HG02642 (cell line): ENCODE measurements at regions not wholly inside any gene's neighbourhood (a gene's known extent, or its start where the extent isn't known, plus 50 kb on each side); places are given as distances from the start of the nearest gene placed in this dataset.
"Not testable (repeated sequence)": the region's sequence is repeated elsewhere in the genome, so short reads cannot be mapped to it uniquely, and the experiment has no call there.

Experiments
- ATAC-seq: cut with Tn5 transposase; IDR thresholded peaks from one replicate; pipeline ENCODE4 v1.9.1; 2021; ENCODE audit warnings: mild to moderate bottlenecking; ENCODE audit not compliant: unreplicated experiment, poor library complexity

- ATAC-seq: no peak
These were observed 227.2 kb upstream of the FAM3C start for GRCh38 chr7:121623130-121623872.

GRCh38 chr7:121621937-121622336 is 225.8 kb upstream of the FAM3C start:
- ATAC-seq: no peak

- no peak for ATAC-seq
These were observed 225.0 kb upstream of the FAM3C start for GRCh38 chr7:121620953-121621606.

DNA sequence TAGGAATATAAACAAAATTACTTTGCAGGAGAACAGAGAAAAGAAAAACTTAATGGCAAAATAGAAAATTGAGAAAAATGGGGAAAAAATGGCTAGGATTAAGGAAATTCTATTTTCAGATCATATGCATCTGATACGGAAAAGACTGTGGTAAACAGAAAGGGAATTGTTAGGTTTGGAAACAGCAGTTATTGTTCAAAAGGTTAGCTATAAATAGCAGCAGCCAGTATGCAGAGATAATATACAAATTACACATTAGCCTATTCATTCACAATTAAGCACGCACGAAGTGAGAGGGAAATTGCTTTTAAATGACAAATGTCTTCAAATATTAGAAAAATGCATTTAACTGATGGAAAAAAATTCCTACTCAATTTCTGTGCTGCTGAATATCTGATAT is 224.1 kb upstream of the FAM3C start:
- ATAC-seq: no peak

DNA sequence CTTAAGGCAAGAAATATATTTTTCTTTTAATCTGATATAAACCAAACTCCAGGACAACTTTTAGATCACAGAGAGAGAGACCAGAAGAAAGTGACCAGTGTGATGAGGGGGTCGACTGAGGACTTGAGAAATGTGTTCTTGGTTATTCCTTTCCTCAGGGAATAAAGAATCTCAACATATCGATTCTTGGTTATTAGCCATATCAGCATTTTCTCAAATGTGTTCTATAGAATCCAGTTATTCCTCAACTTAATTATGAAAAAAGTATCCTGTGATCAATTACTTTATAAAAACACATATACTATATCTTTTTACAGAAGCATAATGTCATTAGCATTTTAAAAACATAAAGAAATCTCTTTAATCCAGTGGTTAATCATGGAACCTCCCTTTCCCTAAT is 222.1 kb upstream of the FAM3C start:
- ATAC-seq: no peak

GRCh38 chr7:121610243-121610642 is 214.1 kb upstream of the FAM3C start:
- no peak for ATAC-seq

- no peak for ATAC-seq
These were observed 213.1 kb upstream of the FAM3C start for GRCh38 chr7:121609208-121609607.

- ATAC-seq: no peak
These were observed 212.7 kb upstream of the FAM3C start for GRCh38 chr7:121608785-121609184.

- ATAC-seq: not testable (repeated sequence)
These were observed 212.1 kb upstream of the FAM3C start for GRCh38 chr7:121608183-121608582.

- no peak for ATAC-seq
These were observed 209.2 kb upstream of the FAM3C start for GRCh38 chr7:121605317-121605680.

GRCh38 chr7:121604627-121605316 is 208.7 kb upstream of the FAM3C start:
- no peak for ATAC-seq

DNA sequence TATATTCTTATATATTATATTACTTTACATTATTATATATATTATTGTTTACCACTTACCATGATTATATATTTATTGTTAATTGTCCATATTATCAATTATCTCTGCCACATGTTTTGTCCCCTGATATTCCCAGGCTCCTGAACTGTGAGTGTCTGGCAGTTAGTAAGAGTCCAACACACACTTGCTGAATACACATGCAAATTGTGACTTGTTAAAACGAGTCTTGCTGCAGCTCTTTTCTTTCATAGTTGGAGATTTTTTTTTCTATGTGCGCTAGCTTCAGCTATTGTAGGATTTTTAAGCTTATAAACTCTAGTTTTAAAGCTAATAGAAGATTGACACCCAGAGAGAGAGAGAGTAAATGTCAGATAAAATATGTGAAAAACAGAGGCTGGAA is 207.8 kb upstream of the FAM3C start:
- no peak for ATAC-seq

DNA sequence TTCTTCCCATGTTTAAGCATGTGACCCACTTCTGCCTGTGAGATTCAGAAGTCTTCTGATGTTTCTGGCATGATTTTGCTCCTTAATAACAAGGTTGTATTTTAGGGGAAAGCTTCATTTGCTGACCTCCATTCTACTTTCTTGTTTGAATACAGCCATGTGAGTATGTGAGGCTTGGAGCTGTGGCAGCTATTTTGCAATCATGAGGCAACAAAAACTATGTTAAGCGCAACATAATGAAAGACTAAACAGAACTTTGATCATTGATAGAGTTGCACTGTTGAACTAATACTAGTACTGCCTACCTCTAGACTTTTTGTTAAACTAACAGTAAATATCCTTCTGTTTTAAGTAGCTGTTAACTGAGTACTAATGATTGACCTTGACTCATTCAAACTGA is 203.8 kb upstream of the FAM3C start:
- ATAC-seq: no peak

DNA sequence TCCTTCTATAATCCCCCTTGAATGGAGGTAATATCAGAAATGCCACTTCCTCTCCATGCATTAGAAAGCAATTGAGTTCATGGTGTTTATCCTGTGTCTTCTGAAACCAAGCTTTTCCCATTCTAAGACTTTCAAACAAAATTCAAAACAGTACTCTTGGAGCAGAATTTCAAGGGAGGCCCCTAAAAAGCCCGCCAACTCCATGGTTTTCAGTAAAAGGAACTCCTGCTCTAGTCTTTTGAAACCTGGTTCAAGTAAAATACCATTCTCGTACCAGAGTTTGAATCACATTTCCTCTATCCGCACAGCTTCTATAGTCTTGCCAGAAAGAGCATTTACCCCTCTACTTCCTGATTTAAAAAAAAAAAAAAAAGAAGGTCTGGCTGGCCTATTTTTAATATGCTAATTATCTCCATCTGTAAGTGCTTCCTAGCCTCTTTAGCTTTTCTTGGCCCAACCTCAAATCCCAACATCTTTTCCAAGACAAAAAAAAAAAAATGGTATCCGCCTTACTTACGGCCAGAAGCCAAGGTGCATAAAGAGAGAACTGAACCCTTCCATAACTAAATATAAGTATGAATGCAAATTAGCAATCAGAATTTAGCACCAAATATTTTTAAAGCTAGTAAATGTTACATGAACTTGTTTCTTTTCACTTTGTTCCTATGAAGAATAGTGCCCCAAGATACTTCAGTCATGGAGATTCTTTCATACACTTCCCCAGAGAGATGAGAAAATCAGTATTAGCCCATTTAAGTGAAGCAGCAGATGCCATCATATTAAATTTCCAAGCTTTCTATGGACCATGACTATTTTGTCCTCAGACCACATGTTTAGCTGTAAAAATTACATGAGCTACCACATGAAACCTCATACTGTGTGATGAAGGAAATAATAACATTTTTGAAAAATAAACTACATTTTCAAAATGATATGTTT is 199.9 kb upstream of the FAM3C start:
- ATAC-seq: no peak

GRCh38 chr7:121591926-121592325 is 195.8 kb upstream of the FAM3C start:
- no peak for ATAC-seq

GRCh38 chr7:121587435-121587834 is 191.3 kb upstream of the FAM3C start:
- no peak for ATAC-seq

GRCh38 chr7:121582258-121582657 is 186.2 kb upstream of the FAM3C start:
- ATAC-seq: no peak

GRCh38 chr7:121579639-121580038 is 183.5 kb upstream of the FAM3C start:
- ATAC-seq: no peak

- ATAC-seq: no peak
These were observed 182.6 kb upstream of the FAM3C start for GRCh38 chr7:121578669-121579068.

DNA sequence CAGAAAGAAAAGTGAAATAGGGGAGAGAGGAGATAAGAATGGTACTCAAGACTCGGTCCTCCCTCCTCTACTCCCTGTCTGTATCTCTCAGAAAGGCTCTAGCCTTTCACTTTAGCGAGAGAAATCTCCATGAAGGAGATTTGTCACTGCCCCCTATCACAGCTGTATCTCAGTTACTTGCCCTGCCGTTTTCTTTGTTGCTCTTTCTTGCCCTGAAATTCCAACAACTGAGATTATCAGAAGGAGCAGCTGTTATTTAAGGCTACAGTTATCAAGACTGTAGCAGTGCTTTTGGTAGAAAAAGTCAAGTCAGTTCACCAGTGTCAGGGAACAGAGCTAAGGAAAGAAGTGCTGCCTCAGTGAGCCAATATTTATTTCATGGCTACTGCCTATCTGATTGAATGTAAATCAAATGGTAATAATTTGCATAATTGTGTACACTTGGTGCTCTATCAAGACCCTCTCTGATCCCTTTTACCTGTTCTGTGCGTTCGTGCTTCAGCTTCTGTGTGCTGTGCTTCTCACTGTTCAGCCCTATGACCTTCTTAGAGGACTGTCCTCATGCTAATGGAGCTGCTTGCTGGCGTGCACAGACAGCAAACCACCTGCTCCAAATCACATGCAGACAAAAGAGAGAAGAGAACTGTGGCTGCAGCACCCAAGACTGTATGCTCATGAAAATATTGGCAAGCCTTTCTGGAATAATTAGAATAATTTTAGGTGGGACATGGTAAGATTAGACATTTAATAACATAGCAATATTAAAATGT is 180.2 kb upstream of the FAM3C start:
- no peak for ATAC-seq
